WTC11 (cell line): ENCODE measurements at regions not wholly inside any gene's neighbourhood (a gene's known extent, or its start where the extent isn't known, plus 50 kb on each side); places are given as distances from the start of the nearest gene placed in this dataset.

ENCODE experiments used
- ATAC-seq: fragments of 200-7000 bp; cut with Tn5 transposase; 2 replicates; pipeline ENCODE4 v1.10.0; 2021; ENCODE audit warnings: mild to moderate bottlenecking, moderate library complexity
- CTCF ChIA-PET: fragments of 300-600 bp; sonication (Branson Sonifier 250); formaldehyde crosslinking; loops from one replicate; lab custom pipeline; 2021; ENCODE audit warnings: antibody characterized with exemption; lab: Charles Lee
- POLR2A ChIA-PET: fragments of 350-600 bp; sonication (Branson Sonifier 250); formaldehyde crosslinking; loops from one replicate; lab custom pipeline; 2021; ENCODE audit warnings: antibody characterized with exemption; lab: Charles Lee
- DNase-seq: peaks from one replicate; pipeline ENCODE4 v3.0.0; 2021; ENCODE audit warnings: low spot score
- H3K27ac Mint-ChIP-seq: 2 replicates; pipeline ENCODE4 v1.8.0; 2021; ENCODE audit warnings: mixed read lengths
- H3K27me3 Mint-ChIP-seq: 2 replicates; pipeline ENCODE4 v1.8.0; 2021; ENCODE audit warnings: low read depth, mild to moderate bottlenecking, moderate library complexity, mixed read lengths
- H3K36me3 Mint-ChIP-seq: 2 replicates; pipeline ENCODE4 v1.8.0; 2021; ENCODE audit warnings: mixed read lengths
- H3K4me1 Mint-ChIP-seq: 2 replicates; pipeline ENCODE4 v1.8.0; 2022; ENCODE audit warnings: mixed read lengths
- H3K4me3 Mint-ChIP-seq: 2 replicates; pipeline ENCODE4 v1.8.0; 2021; ENCODE audit warnings: mild to moderate bottlenecking, moderate library complexity, mixed read lengths
- H3K9me3 Mint-ChIP-seq: 2 replicates; pipeline ENCODE4 v1.8.0; 2021; ENCODE audit warnings: mixed read lengths
- AFF4 ChIP-seq: sonication (generic); formaldehyde crosslinking; IDR thresholded peaks from 2 replicates; pipeline ENCODE4 v1.8.1; 2023; ENCODE audit warnings: mild to moderate bottlenecking, missing genetic modification reagents, borderline replicate concordance
- AR ChIP-seq: fragments of 250-450 bp; sonication (Bioruptor Pico); IDR thresholded peaks from 2 replicates; pipeline ENCODE4 v1.9.0; 2021; ENCODE audit warnings: mild to moderate bottlenecking
- ARID4B ChIP-seq: sonication (generic); formaldehyde crosslinking; IDR thresholded peaks from 2 replicates; pipeline ENCODE4 v1.8.0; 2023; ENCODE audit warnings: missing genetic modification reagents, mild to moderate bottlenecking, borderline replicate concordance
- CTCF ChIP-seq: fragments of 200-600 bp; IDR thresholded peaks from 2 replicates; pipeline ENCODE4 v1.8.0; 2022; ENCODE audit warnings: antibody characterized with exemption
- E2F1 ChIP-seq: sonication (generic); formaldehyde crosslinking; IDR thresholded peaks from 2 replicates; pipeline ENCODE4 v1.8.0; 2022; ENCODE audit warnings: mild to moderate bottlenecking, missing genetic modification reagents
- EMX1 ChIP-seq: fragments of 250-450 bp; sonication (Bioruptor Pico); IDR thresholded peaks from 2 replicates; pipeline ENCODE4 v1.8.0; 2021; ENCODE audit warnings: mild to moderate bottlenecking
- GABPB1 ChIP-seq: sonication (generic); formaldehyde crosslinking; IDR thresholded peaks from 2 replicates; pipeline ENCODE4 v1.8.1; 2023; ENCODE audit warnings: mild to moderate bottlenecking, missing genetic modification reagents
- IRF2 ChIP-seq: sonication (generic); formaldehyde crosslinking; IDR thresholded peaks from 2 replicates; pipeline ENCODE4 v1.8.0; 2022; ENCODE audit warnings: low read depth, missing genetic modification reagents, borderline replicate concordance
- JUN ChIP-seq: sonication (generic); formaldehyde crosslinking; IDR thresholded peaks from 2 replicates; pipeline ENCODE4 v1.8.0; 2023; ENCODE audit warnings: mild to moderate bottlenecking, missing genetic modification reagents
- MYBL2 ChIP-seq: sonication (generic); formaldehyde crosslinking; IDR thresholded peaks from 2 replicates; pipeline ENCODE4 v1.8.1; 2023; ENCODE audit warnings: mild to moderate bottlenecking, moderate library complexity, missing genetic modification reagents
- NR1H2 ChIP-seq: sonication (generic); formaldehyde crosslinking; IDR thresholded peaks from 2 replicates; pipeline ENCODE4 v1.9.0; 2021; ENCODE audit warnings: mild to moderate bottlenecking, moderate library complexity, missing genetic modification reagents
- PRRX2 ChIP-seq: fragments of 250-450 bp; sonication (Bioruptor Pico); IDR thresholded peaks from 2 replicates; pipeline ENCODE4 v1.8.0; 2021; ENCODE audit warnings: mild to moderate bottlenecking
- USF1 ChIP-seq: sonication (generic); formaldehyde crosslinking; IDR thresholded peaks from 2 replicates; pipeline ENCODE4 v1.8.0; 2022; ENCODE audit warnings: mild to moderate bottlenecking, missing genetic modification reagents
- ZBTB21 ChIP-seq: sonication (generic); formaldehyde crosslinking; IDR thresholded peaks from 2 replicates; pipeline ENCODE4 v1.8.1; 2023; ENCODE audit warnings: mild to moderate bottlenecking, missing genetic modification reagents, borderline replicate concordance
- ZNF423 ChIP-seq: fragments of 250-450 bp; sonication (Bioruptor Pico); IDR thresholded peaks from 2 replicates; pipeline ENCODE4 v2.1.2; 2022; ENCODE audit warnings: mild to moderate bottlenecking, moderate library complexity
- ZSCAN18 ChIP-seq: fragments of 250-450 bp; sonication (Bioruptor Pico); IDR thresholded peaks from 2 replicates; pipeline ENCODE4 v2.1.2; 2022; ENCODE audit warnings: mild to moderate bottlenecking, moderate library complexity

- TF ChIP-seq AR (CRISPR knock-in tag): no peak
- TF ChIP-seq IRF2: no peak
- Mint-ChIP-seq H3K4me3 (no peak overlapping the region; the same call in 1 of the 2 replicates), H3K9me3 (peaks cover 5% of the 10 kb centered on the region; the same call in 1 of the 2 replicates), H3K4me1 (peaks cover 49% of the 10 kb centered on the region), H3K27ac (no peak overlapping the region), H3K27me3 (peaks cover 5% of the 10 kb centered on the region), H3K36me3 (no peaks in the 10 kb centered on the region)
- POLR2A ChIA-PET: interaction anchor here (1.6 kb wide), 1 partner anchor 47 kb away, joined by 10 read pairs; no protein-coding TSS in a partner anchor
- CTCF ChIA-PET: interaction anchor here (0.7 to 8.3 kb wide), 73 partner anchors 10 to 640 kb away, joined by 3 to 242 read pairs (median 7); partner anchors contain the start of genes HMG20A, LINGO1 and PEAK1
- ATAC-seq (no peak), DNase-seq (no peak)
Measured at GRCh38 chr15:77544162-77544561, 88.5 kb downstream of the LINGO1 start.

GRCh38 chr15:77543159-77543882, 89.4 kb downstream of the LINGO1 start:
- Mint-ChIP-seq H3K36me3 (no peaks in the 10 kb centered on the region), H3K27me3 (peaks cover 5% of the 10 kb centered on the region), H3K27ac (0 out of 2 replicates have a peak overlapping the region, but pooled peaks have one; percentile 53), H3K4me3 (no peak overlapping the region; the same call in 1 of the 2 replicates), H3K9me3 (peaks cover 5% of the 10 kb centered on the region; the same call in 1 of the 2 replicates), H3K4me1 (peaks cover 49% of the 10 kb centered on the region)
- ChIA-PET POLR2A (interaction anchor here (0.8 to 1.6 kb wide), 5 partner anchors 46 to 358 kb away, joined by 3 to 10 read pairs (median 4); no protein-coding TSS in a partner anchor), CTCF (interaction anchor here (0.6 to 8.3 kb wide), 140 partner anchors 9 to 639 kb away, joined by 3 to 242 read pairs (median 5); partner anchors contain the start of genes HMG20A, LINGO1, PEAK1 and TSPAN3)
- peak; percentile 76 for ATAC-seq
- DNase-seq: peak; percentile 90
- TF ChIP-seq EMX1 (CRISPR knock-in tag) (0 out of 2 replicates have a peak, but pooled peaks have one; percentile 63), ZBTB21 (CRISPR knock-in tag) (no peak), USF1 (peak; percentile 79), ZSCAN18 (no peak), PRRX2 (CRISPR knock-in tag) (no peak), AFF4 (CRISPR knock-in tag) (no peak), ARID4B (no peak), ZNF423 (CRISPR knock-in tag) (no peak), MYBL2 (no peak), CTCF (peak; percentile 87), GABPB1 (no peak), E2F1 (CRISPR knock-in tag) (no peak), NR1H2 (CRISPR knock-in tag) (no peak), IRF2 (no peak), JUN (CRISPR knock-in tag) (no peak)
